Duodenal mucosa (tissue), 2 donors: ENCODE measurements at regions not wholly inside any gene's neighbourhood (a gene's known extent, or its start where the extent isn't known, plus 50 kb on each side); places are given as distances from the start of the nearest gene placed in this dataset.

Source experiments
- H3K27ac ChIP-seq: one replicate; pipeline ENCODE4 v1.7.0; 2013; ENCODE audit warnings: low read depth, low read length
- H3K27me3 ChIP-seq, 2 donors: one replicate each; pipeline ENCODE4 v1.7.0; 2013; ENCODE audit warnings: low read length in 2 of 2, control low read depth in 1 of 2; ENCODE audit not compliant: insufficient read depth in 2 of 2, control insufficient read depth in 1 of 2
- H3K36me3 ChIP-seq, 2 donors: one replicate each; pipeline ENCODE4 v1.7.0; 2013; ENCODE audit warnings: low read length in 2 of 2, control low read depth in 1 of 2; ENCODE audit not compliant: insufficient read depth in 2 of 2, control insufficient read depth in 1 of 2
- H3K4me1 ChIP-seq, 2 donors: one replicate each; pipeline ENCODE4 v1.7.0; 2013; ENCODE audit warnings: low read length in 2 of 2, control low read depth in 1 of 2; ENCODE audit not compliant: insufficient read depth in 2 of 2, control insufficient read depth in 1 of 2
- H3K4me3 ChIP-seq, 2 donors: one replicate each; pipeline ENCODE4 v1.7.0; 2013; ENCODE audit warnings: low read length in 2 of 2, low read depth in 1 of 2
- H3K9ac ChIP-seq, 2 donors: one replicate each; pipeline ENCODE4 v1.7.0; 2013; ENCODE audit warnings: low read length in 2 of 2, low read depth in 1 of 2
- H3K9me3 ChIP-seq, 2 donors: one replicate each; pipeline ENCODE4 v1.7.0; 2013; ENCODE audit warnings: low read length in 2 of 2, control low read depth in 1 of 2; ENCODE audit not compliant: control insufficient read depth in 1 of 2

GRCh38 chr7:81112731-81113130 lies 193.9 kb upstream of the SEMA3C start:
- Histone ChIP-seq H3K4me3 (no peak overlapping the region), H3K27ac (no peak overlapping the region), H3K9ac (no peak overlapping the region), H3K9me3 (no peaks in the 10 kb centered on the region), H3K4me1 (no peaks in the 10 kb centered on the region), H3K27me3 (no peaks in the 10 kb centered on the region), H3K36me3 (no peaks in the 10 kb centered on the region)

DNA sequence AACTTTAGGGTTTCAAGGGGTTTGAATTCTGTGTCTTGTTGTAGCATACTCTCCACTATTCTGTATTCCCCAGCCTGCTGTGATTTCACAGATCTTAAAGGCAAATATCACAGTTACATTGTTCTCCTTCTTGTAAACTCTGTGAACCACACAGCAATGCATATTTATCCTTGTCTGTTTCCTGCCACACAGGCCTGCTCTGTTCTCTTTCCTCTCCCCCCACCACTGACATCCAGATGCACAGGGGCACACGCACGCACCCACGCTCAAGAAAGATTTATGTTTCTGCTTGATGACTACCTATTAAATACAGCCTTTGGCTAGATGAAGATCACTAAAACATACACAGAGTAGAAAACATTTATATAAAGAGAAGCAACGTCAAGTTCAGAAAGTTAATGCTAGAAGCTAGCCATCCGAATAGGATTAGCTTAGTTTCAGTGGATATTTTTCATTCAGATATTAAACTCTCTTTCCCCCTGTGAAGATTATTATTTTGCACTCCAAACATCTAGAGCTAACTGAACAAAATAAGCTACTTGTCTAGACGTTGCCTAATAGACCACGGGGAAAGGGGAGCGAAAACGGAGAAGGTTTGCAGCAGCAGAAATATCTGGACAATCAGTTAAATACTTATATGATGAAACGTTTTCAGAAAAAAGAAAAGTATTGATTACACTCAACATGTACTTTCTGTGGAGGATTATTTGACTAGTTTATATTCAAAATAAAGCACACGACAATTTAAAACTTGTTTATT lies 193.1 kb upstream of the SEMA3C start:
- no peaks in the 10 kb centered on the region for H3K36me3 ChIP-seq
- no peak overlapping the region for H3K9ac ChIP-seq
- H3K9me3 ChIP-seq = no peaks in the 10 kb centered on the region
- no peak overlapping the region for H3K4me3 ChIP-seq
- no peaks in the 10 kb centered on the region for H3K27me3 ChIP-seq
- no peak overlapping the region for H3K27ac ChIP-seq
- H3K4me1 ChIP-seq = no peaks in the 10 kb centered on the region

- Histone ChIP-seq H3K4me3 (no peak overlapping the region), H3K9me3 (no peaks in the 10 kb centered on the region), H3K27ac (no peak overlapping the region), H3K36me3 (no peaks in the 10 kb centered on the region), H3K9ac (no peak overlapping the region), H3K27me3 (no peaks in the 10 kb centered on the region), H3K4me1 (no peaks in the 10 kb centered on the region)
Observed at GRCh38 chr7:81111358-81111757, 192.5 kb upstream of the SEMA3C start.

- Histone ChIP-seq H3K4me3 (no peak overlapping the region), H3K4me1 (no peaks in the 10 kb centered on the region), H3K36me3 (no peaks in the 10 kb centered on the region), H3K9me3 (no peaks in the 10 kb centered on the region), H3K9ac (no peak overlapping the region), H3K27ac (no peak overlapping the region), H3K27me3 (no peaks in the 10 kb centered on the region)
Observed at GRCh38 chr7:81110673-81111072, 191.8 kb upstream of the SEMA3C start.

GRCh38 chr7:81098213-81098612 lies 179.4 kb upstream of the SEMA3C start:
- Histone ChIP-seq H3K9me3 (no peaks in the 10 kb centered on the region), H3K4me3 (no peak overlapping the region), H3K27me3 (no peaks in the 10 kb centered on the region), H3K36me3 (no peaks in the 10 kb centered on the region), H3K4me1 (no peaks in the 10 kb centered on the region), H3K27ac (no peak overlapping the region), H3K9ac (no peak overlapping the region)

- H3K27me3 ChIP-seq = no peaks in the 10 kb centered on the region
- no peaks in the 10 kb centered on the region for H3K36me3 ChIP-seq
- no peak overlapping the region for H3K4me3 ChIP-seq
- H3K27ac ChIP-seq = no peak overlapping the region
- no peak overlapping the region for H3K9ac ChIP-seq
- no peaks in the 10 kb centered on the region for H3K4me1 ChIP-seq
- H3K9me3 ChIP-seq = no peaks in the 10 kb centered on the region
Observed at GRCh38 chr7:81094952-81095351, 176.1 kb upstream of the SEMA3C start.

- no peaks in the 10 kb centered on the region for H3K9me3 ChIP-seq
- H3K27me3 ChIP-seq = no peaks in the 10 kb centered on the region
- H3K27ac ChIP-seq = no peak overlapping the region
- no peak overlapping the region for H3K4me3 ChIP-seq
- no peak overlapping the region for H3K9ac ChIP-seq
- H3K4me1 ChIP-seq = no peaks in the 10 kb centered on the region
- no peaks in the 10 kb centered on the region for H3K36me3 ChIP-seq
Observed at GRCh38 chr7:81081616-81082015, 162.8 kb upstream of the SEMA3C start.

GRCh38 chr7:81080553-81080952 lies 161.7 kb upstream of the SEMA3C start:
- no peaks in the 10 kb centered on the region for H3K4me1 ChIP-seq
- no peaks in the 10 kb centered on the region for H3K9me3 ChIP-seq
- H3K27ac ChIP-seq = no peak overlapping the region
- H3K27me3 ChIP-seq = no peaks in the 10 kb centered on the region
- H3K36me3 ChIP-seq = no peaks in the 10 kb centered on the region
- no peak overlapping the region for H3K9ac ChIP-seq
- no peak overlapping the region for H3K4me3 ChIP-seq

GRCh38 chr7:81079746-81080145 lies 160.9 kb upstream of the SEMA3C start:
- H3K4me1 ChIP-seq = no peaks in the 10 kb centered on the region
- H3K9ac ChIP-seq = no peak overlapping the region
- no peaks in the 10 kb centered on the region for H3K27me3 ChIP-seq
- H3K9me3 ChIP-seq = no peaks in the 10 kb centered on the region
- H3K27ac ChIP-seq = no peak overlapping the region
- H3K4me3 ChIP-seq = no peak overlapping the region
- H3K36me3 ChIP-seq = no peaks in the 10 kb centered on the region

- H3K9ac ChIP-seq = no peak overlapping the region
- no peaks in the 10 kb centered on the region for H3K27me3 ChIP-seq
- H3K36me3 ChIP-seq = no peaks in the 10 kb centered on the region
- H3K9me3 ChIP-seq = no peaks in the 10 kb centered on the region
- H3K27ac ChIP-seq = no peak overlapping the region
- H3K4me1 ChIP-seq = no peaks in the 10 kb centered on the region
- no peak overlapping the region for H3K4me3 ChIP-seq
Observed at GRCh38 chr7:81075150-81075549, 156.3 kb upstream of the SEMA3C start.

DNA sequence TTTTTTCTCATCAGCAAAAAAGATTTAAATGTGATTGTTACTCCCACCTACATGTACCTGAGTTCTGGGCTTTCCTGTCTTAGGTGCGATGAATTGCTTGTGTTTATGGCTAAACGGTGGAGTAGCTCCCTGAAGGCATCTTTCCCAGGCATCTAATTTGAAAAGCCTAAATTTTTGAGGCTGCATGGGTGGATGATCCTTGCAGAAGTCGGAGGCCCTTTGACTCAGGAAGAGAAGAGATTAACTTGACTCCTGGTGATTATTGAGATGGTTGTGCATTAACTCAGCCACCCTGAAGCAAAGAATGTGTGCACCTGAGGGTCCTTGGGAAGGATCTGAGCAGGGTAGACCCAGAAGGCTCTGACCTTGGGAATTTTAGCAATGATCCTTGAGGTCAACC lies 155.6 kb upstream of the SEMA3C start:
- no peaks in the 10 kb centered on the region for H3K27me3 ChIP-seq
- H3K9me3 ChIP-seq = no peaks in the 10 kb centered on the region
- H3K27ac ChIP-seq = no peak overlapping the region
- H3K36me3 ChIP-seq = no peaks in the 10 kb centered on the region
- H3K9ac ChIP-seq = no peak overlapping the region
- no peak overlapping the region for H3K4me3 ChIP-seq
- no peaks in the 10 kb centered on the region for H3K4me1 ChIP-seq
